ENCODE measurements at regions not wholly inside any gene's neighbourhood (a gene's known extent, or its start where the extent isn't known, plus 50 kb on each side); places are given as distances from the start of the nearest gene placed in this dataset.

DNA sequence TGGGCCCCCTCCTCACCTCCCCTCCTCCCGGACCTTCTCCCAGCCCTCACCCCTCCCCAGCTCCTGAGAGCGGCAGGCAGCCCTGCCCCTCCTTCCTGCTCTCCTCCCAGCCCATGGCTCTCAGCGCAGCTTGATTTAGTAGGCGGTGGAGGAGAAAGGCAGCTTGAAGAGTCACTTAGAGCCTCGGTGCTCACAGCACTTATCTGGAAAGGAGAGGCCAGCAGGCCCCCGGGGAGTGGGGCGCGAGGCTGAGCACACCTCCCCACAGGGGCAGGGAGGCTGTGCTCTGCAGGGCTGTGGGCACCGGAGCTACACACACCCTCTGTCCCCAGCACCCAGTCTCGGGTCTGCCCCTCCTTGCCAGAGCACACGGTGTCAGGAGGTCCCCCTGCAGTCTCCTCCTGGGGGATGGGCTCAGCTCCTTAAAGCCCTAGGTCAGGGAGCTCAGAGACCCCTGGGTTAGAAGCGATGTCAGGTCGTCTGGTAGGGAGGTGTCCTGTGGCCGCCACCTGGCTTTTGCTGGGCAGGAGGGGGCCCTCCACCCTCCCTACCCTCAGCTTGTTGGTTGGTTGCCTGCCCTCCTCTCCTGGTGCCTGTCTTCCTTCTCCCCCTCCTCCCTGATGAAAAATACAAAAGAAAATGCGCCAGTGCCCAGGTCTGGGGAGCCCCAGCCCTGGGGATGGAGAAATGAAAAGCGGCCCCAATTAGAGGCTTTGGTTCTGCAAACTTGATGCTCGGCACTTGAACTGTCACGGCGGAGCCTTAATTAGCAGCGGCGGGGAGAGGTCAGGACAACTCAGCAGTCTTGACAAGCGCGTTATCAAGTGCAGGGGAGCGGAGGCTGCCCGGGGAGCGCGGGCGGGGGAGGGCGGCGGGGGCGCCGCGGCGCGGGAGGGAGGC lies 151.1 kb upstream of the GSE1 start:
- no peak for DNase-seq
- Histone ChIP-seq H3K27ac (peak overlapping the region; percentile 54 to 77 (median 73)), H3K4me1 (peaks cover 30 to 53% (median 49%) of the 10 kb centered on the region in 4 donors), H3K36me3 (no peaks in the 10 kb centered on the region), H3K27me3 (peaks cover 36% of the 10 kb centered on the region), H3K9me3 (no peaks in the 10 kb centered on the region), H3K4me3 (peak overlapping the region; percentile 11 to 43 (median 21))
- in situ Hi-C loops (cut with MboI; ENCODE audit: low pct_ligation_motif_present in 1 of 4, low pct_unique_long_range_greater_than_20kb in 1 of 4, low sequenced_read_pairs in 3 of 4) = no loop called here
- TF ChIP-seq POLR2A (IDR thresholded peaks at IDR 0.05) = no peak
- TF ChIP-seq POLR2AphosphoS5 (IDR thresholded peaks at IDR 0.05) = no peak
- no peak for TF ChIP-seq EP300 (IDR thresholded peaks at IDR 0.05; ENCODE audit: low read depth)
- TF ChIP-seq, protein P1, sequence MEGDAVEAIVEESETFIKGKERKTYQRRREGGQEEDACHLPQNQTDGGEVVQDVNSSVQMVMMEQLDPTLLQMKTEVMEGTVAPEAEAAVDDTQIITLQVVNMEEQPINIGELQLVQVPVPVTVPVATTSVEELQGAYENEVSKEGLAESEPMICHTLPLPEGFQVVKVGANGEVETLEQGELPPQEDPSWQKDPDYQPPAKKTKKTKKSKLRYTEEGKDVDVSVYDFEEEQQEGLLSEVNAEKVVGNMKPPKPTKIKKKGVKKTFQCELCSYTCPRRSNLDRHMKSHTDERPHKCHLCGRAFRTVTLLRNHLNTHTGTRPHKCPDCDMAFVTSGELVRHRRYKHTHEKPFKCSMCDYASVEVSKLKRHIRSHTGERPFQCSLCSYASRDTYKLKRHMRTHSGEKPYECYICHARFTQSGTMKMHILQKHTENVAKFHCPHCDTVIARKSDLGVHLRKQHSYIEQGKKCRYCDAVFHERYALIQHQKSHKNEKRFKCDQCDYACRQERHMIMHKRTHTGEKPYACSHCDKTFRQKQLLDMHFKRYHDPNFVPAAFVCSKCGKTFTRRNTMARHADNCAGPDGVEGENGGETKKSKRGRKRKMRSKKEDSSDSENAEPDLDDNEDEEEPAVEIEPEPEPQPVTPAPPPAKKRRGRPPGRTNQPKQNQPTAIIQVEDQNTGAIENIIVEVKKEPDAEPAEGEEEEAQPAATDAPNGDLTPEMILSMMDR (IDR thresholded peaks at IDR 0.05) = no peak
- intact Hi-C loops (cut with DNase I; ENCODE audit: low total_unique reads) = no loop called here
- WGBS, 2 donors (ENCODE audit: low coverage in 1 of 2) = 0 to 3% methylated on average over 1 to 34 of the region's 35 CpGs

DNA sequence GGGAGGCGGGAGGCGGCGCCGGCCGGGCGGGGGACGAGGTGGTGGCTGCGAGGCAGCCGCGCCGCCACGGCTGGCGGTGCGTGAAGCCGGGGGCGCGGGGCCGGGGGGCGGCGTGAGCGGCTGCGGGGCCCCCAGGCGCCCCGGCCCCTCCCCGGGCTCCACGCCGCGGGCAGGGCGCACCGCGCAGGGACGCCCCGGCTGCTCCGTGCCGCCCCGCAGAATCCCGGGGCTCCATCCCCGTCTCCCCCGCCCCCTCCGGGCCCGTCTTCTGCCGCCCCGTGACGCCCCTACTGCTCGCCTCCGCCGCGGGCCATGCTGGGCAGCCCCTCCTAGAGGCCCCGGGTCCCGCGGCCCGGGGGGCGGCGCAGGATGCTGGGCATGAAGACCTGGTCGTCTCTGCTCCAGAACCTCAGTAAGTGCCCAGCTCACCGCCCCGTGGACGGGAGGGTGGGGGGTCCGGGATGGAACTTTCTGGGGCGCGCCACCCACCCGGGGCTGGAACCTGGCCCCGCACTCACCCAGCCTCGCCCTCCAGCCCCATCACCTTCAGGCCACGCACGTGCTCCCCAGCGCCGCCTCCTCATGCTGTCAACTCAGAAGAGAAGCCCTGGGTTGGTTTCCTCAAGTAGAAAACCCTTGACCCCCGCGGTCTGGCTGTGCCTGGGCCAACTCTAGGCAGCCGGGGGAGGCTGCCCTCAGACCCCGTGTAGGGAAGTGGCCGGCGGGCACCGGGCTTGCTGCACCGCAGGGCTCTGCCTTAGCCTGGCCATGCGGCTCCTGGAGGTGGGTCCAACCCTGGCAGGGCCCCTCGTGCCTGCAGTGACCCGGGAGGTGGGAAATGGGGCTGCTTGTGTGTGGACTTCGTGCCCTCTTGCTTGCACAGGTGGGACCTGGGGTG lies 150.2 kb upstream of the GSE1 start:
- Histone ChIP-seq H3K36me3 (no peaks in the 10 kb centered on the region), H3K27ac (no peak overlapping the region), H3K4me1 (peaks cover 30 to 53% (median 49%) of the 10 kb centered on the region in 4 donors), H3K4me3 (peak overlapping the region; percentile 16 to 46 (median 22)), H3K27me3 (peaks cover 36% of the 10 kb centered on the region), H3K9me3 (no peaks in the 10 kb centered on the region)
- TF ChIP-seq POLR2AphosphoS5 (IDR thresholded peaks at IDR 0.05) (no peak), EP300 (IDR thresholded peaks at IDR 0.05; ENCODE audit: low read depth) (no peak), POLR2A (IDR thresholded peaks at IDR 0.05) (no peak)
- TF ChIP-seq, protein P1 (IDR thresholded peaks at IDR 0.05) = no peak
- no peak for DNase-seq
- intact Hi-C loops (cut with DNase I; ENCODE audit: low total_unique reads) = no loop called here
- in situ Hi-C loops (cut with MboI; ENCODE audit: low pct_ligation_motif_present in 1 of 4, low pct_unique_long_range_greater_than_20kb in 1 of 4, low sequenced_read_pairs in 3 of 4) = no loop called here
- 28% methylated on average over 22 of the region's 80 CpGs; no CpG with 5 or more reads in 1 of the 2 donors for WGBS, 2 donors (ENCODE audit: low coverage in 1 of 2)

DNA sequence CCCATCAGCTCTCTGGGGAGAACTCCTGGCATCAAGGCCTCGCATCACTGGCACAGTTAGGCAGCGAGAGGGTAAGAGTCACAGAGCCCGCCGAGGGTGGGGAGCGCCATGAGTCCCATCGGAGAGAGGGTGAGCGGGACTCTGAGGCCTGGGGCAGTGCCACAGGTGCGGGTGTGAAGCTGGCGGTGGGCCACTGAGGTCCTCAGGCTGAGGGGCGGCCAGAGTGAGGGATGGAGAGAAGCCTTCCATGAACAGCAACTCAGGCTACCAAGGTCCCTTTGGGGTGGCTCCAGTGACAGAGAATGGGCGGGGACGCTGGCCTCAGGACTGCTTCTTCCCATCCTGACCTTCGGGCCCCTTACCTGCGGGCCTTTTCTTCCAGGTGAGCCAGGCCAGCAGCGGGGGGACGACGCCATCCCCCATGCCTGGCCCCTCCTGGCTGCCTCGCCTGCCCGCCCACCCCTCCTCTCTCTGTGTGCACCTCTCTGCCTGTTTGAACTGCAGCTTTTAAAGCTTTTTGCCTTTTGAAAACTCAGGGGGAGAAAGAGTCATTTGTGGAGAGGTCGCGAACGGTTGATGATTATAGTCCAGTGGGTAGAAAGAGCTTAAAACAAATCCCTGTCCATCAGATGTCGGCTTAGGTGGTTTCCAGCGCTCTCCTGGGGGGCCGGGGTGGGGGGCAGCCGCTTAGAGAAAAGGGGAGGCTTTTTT lies 149.3 kb upstream of the GSE1 start:
- DNase-seq = no peak
- TF ChIP-seq EP300 (IDR thresholded peaks at IDR 0.05; ENCODE audit: low read depth) (no peak), POLR2A (IDR thresholded peaks at IDR 0.05) (no peak), POLR2AphosphoS5 (IDR thresholded peaks at IDR 0.05) (no peak)
- TF ChIP-seq, protein P1 (IDR thresholded peaks at IDR 0.05) = no peak
- 55 to 71% methylated on average over 2 to 26 of the region's 26 CpGs for WGBS, 2 donors (ENCODE audit: low coverage in 1 of 2)
- Histone ChIP-seq H3K4me1 (peaks cover 29 to 47% (median 43%) of the 10 kb centered on the region in 4 donors), H3K27ac (no peak overlapping the region), H3K36me3 (no peaks in the 10 kb centered on the region), H3K9me3 (no peaks in the 10 kb centered on the region), H3K27me3 (peaks cover 36% of the 10 kb centered on the region), H3K4me3 (no peak overlapping the region)
- intact Hi-C loops (cut with DNase I; ENCODE audit: low total_unique reads) (no loop called here), in situ Hi-C loops (cut with MboI; ENCODE audit: low pct_ligation_motif_present in 1 of 4, low pct_unique_long_range_greater_than_20kb in 1 of 4, low sequenced_read_pairs in 3 of 4) (no loop called here)
